Stimulated activated CD8-positive, alpha-beta memory T cell treated with anti-CD3 and anti-CD28 coated beads, Interleukin-4, amount 100 ng/mL, for 1 hour (primary cell): ENCODE measurements at regions not wholly inside any gene's neighbourhood (a gene's known extent, or its start where the extent isn't known, plus 50 kb on each side); places are given as distances from the start of the nearest gene placed in this dataset.
"Not testable (repeated sequence)": the region's sequence is repeated elsewhere in the genome, so short reads cannot be mapped to it uniquely, and the experiment has no call there.

Experiments
- DNase-seq, 2 donors: peaks; one replicate each; pipeline ENCODE4 v3.0.0-alpha.2; 2020; ENCODE audit warnings: low read depth in 2 of 2, low spot score in 1 of 2

DNA sequence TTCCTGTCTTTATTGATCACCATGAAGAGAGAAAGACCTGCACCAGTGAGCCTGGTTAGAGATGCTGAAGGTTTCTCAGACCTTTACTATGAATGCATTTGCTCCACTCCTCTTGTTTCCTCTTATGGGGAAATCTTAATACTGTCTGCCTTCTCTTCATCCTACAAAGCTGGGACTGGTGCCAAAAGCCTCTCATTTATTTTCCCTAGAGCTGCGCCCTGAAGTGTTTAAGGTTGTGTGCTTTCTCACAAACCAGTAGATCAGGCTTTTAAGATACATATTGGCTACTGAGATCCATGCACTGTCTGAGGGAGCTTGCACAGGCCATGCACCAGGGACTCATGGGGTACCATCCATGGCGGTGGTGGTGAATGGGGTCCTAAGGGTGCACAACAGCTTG lies 286.1 kb upstream of the PMFBP1 start:
- DNase-seq: no peak

DNA sequence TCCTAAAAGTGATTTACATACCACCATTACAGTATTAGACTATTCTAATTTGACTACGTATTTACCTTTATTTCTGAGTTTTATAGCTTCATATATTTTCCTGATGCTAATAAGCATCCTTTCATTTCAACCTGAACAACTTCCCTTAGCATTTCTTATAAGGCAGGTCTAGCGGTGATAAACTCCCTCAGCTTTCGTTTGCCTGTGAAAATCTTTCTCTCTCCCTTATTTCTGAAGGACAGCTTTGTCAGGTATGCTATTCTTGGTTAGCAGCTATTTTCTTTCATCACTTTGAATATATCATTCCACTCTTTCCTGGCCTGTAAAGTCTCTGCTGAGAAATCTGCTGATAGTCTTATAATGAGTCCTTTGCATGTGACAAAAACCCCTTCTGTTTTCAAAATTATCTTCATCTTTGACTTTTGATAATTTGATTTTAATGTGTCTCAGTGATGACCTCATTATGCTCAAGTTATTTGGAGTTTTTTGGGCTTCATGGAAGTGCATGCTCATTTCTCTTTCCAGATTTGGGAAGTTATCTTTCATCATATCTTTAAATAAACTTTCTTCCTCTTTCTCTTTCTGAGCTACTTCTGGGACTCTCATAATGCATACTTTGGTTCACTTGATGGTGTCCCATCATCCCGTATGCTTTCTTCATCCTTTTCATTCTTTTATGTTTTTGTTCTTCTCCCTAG lies 285.4 kb upstream of the PMFBP1 start:
- DNase-seq: no peak

DNA sequence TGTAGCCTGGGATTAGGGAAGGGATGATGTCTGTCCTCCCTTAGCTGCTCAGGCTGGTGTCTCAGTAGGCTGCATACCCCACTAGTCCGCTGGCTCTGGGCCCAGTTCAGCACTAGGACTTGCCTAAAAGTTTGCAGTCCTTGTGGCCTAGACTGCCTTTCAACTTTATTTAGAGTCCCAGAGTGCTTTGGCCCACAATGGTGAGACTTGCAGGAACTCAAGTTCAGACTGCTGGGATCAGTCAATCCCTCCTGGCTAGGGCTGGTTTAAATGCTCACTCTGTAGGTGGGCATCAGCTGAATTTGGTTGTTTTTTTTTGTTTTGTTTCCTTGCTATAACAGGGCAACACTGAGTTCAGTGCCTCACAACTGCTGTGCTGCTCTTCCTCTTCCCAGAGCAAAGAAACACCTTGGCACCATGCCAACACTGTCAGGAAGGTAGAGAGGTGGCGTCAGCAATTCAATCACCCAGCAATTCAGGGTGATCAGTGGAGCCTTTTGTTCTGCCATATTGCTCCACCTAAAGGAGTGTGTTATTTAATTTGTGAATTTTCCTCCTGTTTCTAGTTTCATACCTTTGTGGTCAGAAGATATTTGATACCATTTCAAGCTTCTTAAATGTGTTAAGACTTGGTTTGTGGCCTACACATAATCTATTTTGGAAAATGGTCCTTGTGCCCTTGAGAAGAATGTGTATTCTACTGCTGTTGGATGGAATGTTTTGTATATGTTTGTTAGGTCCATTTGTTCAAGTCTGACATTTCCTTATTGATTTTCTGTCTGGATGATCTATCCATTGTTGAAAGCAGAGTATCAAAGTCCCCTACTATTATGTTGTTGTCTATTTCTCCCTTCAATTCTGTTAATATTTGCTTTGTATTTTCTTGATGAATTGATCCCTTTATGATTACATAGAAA lies 284.0 kb upstream of the PMFBP1 start:
- DNase-seq: no peak

DNA sequence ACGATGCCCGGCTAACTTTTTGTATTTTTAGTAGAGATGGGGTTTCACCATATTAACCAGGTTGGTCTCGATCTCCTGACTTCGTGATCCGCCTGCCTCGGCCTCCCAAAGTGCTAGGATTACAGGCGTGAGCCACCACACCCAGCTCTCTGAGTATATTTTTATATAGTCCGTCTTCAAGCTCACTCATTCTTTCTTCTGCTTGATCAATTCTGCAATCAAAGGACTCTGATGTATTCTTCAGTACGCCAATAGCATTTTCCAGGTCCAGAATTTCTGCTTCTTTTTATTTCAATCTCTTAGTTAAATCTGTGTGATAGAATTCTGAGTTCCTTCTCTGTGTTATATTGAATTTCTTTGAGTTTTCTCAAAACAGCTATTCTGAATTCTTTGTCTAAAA lies 281.9 kb upstream of the PMFBP1 start:
- not testable (repeated sequence) for DNase-seq

DNA sequence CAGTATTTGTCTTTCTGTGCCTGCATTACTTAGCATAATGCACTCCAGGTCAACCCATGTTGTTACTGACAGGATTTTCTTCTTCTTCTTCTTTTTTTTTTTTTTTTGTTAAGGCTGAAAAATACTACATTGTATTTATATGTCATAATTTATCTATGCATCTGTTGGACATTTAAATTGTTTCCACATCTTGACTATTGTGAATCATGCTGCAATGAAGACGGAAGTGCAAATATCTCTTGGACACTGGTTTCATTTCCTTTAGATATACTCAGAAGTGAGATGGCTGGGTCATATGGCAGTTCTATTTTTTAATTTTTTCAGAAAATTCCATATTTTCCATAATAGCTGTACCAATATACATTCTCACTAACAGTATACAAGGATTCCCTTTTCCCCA lies 272.7 kb upstream of the PMFBP1 start:
- DNase-seq: no peak

DNA sequence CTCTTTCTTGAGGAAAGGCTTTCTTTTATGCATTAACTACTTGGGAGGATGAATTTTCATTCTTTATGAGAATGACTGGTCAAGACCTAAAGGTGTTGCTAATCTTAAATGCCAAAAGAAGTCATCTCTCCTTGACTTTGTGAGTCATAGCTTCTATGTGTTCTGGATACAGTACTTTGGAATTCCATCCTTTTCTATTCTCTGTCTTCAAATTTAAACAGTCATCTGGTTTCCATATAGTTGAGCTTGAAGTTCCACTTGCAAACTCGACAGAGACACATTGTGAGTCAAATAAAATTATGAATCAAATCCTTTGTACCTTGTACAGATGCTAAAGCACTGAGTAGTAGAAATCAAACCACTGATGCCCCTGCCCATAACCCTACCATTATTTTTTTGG lies 271.9 kb upstream of the PMFBP1 start:
- DNase-seq: no peak

DNA sequence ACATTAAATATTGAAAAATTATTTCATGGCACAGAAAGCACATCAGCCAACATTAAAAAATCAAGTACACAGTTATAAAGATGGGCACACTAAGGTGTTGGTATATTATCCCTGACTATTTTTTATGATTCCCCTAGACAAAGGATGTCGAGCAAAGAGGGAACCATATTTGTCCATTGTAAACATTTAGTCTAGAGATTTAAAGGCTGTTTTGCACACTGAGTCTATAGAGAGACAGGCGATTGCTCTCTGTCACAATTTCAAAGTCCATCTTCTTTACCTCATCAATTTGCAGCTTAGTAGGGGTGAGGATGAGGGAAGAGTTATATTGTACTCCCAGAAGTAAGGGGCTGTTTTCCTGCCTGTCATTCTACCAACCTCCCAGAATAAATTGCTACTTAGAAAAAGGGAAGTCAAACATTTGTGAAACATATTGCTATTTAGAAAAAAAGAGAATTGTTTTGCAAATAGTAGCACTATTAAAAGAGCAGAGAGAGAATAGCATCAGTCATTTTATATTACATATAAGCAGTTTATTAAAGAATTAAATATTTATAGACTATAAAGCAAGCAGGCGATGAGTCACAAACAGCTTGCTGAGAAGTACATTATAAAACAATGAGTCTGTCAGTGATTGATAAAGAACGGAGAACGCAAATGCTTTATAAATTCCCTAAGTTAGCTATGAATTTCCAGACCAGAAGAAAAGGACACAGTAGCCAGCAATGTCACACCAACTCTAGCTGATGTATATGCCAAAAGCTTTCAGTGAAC lies 270.6 kb upstream of the PMFBP1 start:
- no peak for DNase-seq

DNA sequence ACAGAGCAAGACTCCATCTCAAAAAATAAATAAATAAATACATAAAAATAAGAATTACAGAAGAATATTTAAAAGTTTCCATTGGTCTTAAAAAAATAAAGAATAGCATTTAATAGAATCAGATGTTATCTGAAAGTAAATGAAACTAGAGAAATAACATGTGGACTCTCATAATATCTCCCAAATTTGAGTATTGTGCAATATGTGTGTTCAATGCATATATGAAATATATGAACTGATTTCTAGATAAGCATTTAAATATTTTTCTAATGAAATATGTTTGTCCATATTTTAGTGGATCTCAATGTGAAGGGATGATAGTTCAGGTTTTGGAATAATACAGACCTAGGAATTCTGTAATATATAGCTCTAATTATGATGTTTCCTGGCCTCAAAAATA lies 265.9 kb upstream of the PMFBP1 start:
- no peak for DNase-seq

DNA sequence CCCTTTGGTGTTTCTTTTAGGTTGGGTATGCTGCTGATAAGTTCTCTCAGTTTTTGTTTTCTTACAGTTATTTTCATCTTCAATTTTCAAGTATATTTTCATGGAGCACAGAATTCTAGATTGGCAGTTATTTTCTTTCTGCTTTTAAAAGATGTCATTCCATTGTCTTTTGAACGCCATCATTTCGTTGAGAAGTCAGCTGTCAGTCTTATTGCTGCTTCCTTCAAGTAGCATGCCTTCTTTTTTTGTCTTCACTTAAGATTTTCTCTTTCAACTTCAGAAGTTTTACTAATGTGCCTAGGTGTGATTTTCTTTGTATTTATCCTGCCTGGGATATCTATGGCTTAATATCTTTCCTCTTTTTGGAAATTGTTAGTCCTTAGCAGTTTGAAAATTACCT lies 262.2 kb upstream of the PMFBP1 start:
- DNase-seq: no peak

DNA sequence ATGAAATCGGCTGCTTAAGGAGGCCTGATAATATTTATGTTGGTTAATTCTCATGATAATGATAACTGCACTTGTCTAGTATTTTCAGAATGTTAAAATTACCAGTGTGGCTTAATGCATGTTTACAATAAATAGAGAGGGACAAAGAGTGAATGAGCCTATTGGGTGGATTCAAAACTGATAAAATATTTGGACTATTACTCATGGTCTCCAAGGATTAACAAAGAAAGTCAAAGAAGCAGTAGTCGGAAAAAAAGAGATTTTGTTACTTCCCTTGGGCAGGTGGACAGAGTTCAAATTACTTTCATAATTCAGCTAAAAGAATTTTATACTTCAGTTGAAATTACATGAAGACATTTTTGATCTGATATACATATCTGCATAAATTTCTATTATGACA lies 258.2 kb upstream of the PMFBP1 start:
- DNase-seq: no peak

DNA sequence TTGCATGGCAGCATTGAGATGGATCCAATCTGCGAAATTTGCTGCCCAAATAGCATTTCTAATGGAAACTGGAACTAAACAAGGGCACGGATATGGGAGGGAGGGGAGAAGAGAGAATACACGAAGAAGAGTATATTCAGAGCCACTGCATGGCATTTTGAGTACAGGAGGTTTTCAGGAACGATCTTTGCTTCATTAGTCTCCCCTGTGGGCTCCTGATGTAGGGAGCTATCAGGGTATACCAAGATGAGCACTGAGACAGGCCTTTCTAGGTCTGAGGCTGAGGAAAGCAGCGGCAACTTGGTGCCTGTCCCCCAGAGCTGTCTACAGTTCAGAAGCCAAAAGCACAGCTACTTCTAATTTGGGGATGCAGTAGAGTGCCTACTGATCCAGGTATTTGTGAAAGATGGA lies 257.7 kb upstream of the PMFBP1 start:
- no peak for DNase-seq

DNA sequence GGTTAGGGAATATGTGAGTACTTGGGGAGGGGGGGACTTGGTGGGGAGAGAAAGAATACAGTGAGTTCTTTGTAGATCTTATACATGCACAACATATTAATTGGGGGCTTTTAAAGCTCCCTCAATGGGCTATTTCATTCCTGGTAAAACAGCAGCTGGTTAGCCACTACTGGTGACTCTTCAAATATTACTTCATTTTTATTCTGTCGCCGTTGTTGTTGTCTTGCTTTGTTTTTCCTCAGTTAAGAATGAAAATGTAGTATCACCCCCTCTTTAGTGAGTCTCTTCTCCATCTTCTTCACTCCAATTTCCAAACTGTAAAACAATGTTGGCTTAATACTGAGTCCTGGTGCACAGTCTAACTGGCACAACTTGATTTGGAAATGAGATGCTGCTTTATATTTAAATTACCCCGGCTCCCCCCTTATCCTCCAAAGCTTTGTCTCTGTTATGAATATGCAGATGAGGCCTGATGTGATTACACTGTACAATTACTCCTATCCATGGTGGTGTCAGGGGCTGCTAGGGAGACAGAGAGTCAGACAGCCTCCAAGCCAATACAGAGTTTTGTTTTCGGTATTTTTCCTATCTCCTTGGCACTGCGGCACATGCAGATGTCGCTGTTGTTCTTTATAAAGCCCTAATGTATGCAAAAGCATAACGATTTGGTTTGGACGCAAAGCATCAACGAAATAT lies 256.9 kb upstream of the PMFBP1 start:
- no peak for DNase-seq

DNA sequence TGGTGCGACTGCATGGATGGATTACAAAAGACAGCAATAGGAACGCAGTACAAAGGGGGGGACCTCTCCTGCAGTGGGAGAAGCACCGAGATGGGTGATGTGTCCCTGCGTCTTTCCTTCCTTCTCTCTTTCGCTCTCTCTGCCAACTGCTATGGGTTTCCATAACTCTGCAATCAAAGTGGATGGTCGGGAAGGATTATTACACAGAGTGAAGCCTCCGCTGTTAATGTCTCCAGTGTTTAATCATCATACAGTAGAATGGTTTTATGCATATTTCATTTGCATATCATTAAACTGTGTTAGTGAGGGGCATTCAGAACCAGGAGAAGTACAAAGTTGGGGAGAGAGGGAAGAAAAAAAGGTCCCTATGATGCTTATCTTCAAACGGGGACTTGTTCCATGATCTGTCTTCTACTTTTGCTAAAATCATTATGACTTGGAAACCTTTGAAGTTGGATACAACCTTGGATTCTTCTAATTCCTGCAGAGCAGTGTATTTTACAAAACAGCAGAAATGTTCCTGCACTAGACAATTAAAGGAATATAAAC lies 255.9 kb upstream of the PMFBP1 start:
- DNase-seq: no peak

DNA sequence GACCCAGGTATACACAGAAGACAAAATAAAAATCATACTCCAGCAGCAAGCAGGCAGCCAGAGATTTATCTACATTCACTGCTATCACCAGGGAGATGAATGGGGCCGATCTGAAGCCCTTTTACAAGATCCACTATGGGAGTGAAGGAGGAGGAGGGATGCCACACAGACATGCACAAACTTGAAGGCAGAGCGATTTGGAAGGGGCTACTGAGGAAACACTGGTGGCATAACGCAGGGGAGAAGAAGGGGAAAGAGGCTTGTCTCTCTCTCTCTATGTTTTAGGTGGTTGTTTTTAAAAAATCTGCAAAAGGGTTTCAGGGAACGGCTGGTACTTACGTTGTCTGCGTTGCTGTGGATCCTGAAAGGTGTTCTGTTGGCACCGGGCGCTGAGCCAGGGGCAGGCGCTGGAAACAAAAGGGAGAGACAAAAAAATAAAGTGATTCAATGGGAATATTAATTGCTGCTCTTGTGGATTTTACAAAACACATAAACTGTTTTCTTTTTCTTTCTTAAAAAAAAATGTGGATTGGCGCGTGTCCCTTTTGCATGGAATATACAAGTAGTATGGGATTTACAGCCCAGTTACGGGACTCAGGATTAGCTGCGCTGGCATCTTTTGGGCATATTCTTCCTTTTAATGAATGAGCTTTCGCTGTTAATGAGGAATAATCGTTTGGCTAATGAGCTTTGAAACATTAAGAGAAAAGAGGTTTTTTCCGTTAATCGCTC lies 255.3 kb upstream of the PMFBP1 start:
- DNase-seq: no peak

DNA sequence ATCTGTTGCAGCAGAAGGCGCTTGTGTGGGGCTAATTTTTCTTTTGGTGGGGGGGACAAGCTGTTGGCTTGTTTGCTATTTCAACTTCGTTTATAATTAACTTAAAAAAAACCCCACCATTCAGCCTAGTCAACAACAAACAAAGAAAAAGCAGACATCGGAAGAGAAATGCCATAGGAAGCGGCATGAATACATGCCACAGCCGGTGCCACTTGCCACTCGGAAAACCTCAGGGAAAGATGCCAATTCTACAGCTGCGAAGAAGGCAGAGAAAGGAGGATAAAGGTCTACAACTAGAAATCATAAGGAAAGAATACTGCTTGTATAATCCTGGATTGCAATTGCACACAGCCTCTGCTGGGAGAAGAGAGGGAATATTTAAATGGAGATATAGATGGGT lies 254.4 kb upstream of the PMFBP1 start:
- no peak for DNase-seq

DNA sequence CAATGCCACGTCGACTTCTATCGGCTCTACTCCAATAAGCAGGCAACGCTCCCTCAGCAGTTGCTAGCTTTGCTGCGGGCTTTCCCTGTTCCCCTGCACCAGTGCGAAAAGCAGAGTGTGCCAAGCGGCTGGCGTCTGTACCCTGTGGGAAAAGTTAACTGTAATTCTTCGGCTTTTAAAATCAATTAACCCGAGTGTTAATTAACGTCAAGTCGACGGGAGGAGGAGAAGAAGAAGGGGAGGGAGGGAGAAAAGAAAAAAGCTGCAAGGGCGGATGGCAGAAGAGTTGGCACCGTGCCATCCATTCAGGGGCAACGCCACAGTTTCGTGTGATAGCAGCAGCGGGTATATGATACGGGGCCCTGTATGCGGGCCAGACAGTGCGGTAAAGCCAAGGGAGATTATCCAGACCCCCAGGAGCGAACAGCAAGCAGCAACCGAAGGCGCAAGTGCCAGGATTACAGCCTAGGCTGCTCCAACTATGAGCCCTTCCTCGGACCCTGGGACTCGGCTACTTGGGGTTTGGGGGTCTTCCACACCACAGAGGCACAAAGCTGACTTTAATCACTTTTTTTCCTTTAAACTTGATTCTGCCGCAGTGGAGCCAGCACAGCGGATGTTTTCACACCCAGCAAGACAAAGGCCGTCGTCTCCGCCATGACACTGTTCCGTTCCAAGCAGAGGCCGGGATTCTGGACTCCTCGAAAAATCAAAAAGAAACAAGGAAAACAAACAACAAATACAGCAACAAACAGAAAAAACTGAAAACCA lies 253.8 kb upstream of the PMFBP1 start:
- DNase-seq: no peak

DNA sequence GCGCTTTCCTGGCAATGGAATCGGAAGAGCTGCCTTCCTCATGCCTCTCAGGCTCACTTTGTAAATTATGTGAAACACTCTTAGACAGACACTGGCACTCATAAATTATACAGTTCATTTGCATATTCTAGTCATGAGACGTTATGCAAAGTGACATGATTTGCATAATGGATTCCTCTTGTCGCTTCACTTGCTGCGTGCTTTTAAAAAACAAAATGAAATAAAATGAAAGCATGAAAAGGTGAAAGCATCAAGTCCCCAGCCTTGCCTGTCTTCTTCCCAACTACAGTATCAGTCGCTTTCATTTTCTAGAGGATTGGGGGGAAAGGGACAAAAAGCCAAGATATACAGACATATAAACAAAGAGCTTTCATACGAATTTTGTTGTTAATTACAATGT lies 252.8 kb upstream of the PMFBP1 start:
- DNase-seq: no peak

DNA sequence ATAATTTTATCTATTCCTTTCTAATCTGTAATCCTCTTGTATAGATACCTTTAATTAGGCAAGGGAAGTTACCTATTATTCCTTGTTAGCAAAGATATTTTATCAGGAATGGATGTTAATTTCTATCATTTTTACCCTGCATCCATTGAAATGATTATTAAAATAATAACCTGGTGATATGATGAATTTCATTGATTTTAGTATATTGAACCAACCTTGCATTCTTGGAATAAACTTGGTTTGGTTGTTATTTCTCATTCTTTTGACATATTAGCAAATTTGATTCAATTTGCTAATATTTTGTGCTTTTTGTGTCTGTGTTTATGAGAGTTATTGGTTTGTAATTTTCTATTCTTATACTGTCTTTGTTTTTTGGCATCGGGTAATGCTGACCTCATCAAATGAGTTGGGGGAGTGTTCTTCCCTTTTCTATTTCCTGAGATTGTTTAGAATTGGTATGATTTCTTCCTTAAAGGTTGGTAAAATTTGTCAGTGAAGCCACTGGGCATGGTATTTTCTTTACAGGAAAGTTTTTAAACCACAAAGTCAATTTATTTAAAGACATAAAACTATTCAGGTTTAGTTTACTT lies 250.4 kb upstream of the PMFBP1 start:
- no peak for DNase-seq

DNA sequence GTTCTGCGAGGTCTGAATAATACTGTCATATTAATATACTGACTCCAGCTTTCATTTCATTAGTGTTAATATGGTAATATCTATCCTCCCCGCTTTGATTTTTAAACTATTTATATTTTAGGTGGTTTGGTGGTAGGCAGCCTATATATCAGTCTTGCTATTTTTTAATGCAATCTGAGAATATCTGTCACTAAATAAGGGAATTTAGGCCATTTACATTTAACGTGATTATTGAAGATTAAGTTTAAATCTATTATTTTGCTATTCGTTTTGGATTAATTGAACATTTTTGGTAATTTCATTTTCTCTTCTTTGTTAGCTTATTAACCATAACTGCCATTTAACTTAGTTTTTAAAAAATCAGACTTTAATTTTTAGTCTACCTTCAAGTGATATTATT lies 247.7 kb upstream of the PMFBP1 start:
- no peak for DNase-seq
